H1 (cell line): ENCODE measurements at regions not wholly inside any gene's neighbourhood (a gene's known extent, or its start where the extent isn't known, plus 50 kb on each side); places are given as distances from the start of the nearest gene placed in this dataset.

Experiments
- CTCF ChIA-PET: fragments of 300-600 bp; sonication (Branson Sonifier 250); formaldehyde crosslinking; loops from one replicate; lab custom pipeline; 2021; ENCODE audit not compliant: partially characterized antibody; lab: Charles Lee
- POLR2A ChIA-PET: fragments of 300-600 bp; sonication (Branson Sonifier 250); formaldehyde crosslinking; loops from one replicate; lab custom pipeline; 2021; ENCODE audit warnings: inconsistent platforms; ENCODE audit not compliant: partially characterized antibody; lab: Charles Lee
- DNase-seq, 2 experiments: peaks; one replicate each; pipeline versions ENCODE4 v3.0.0 to v3.0.0-alpha.2; 2010 to 2022; ENCODE audit warnings: low spot score in 2 of 2, low read depth in 1 of 2, mixed read lengths in 1 of 2
- FAIRE-seq: peaks from 2 replicates; lab custom pipeline; 2011; peaks lifted over from hg19 to GRCh38; lab: Jason Lieb, UNC
- H2AFZ ChIP-seq: 2 replicates; pipeline ENCODE4 v1.8.1; 2012; ENCODE audit warnings: low read length, inconsistent platforms
- H2AK5ac ChIP-seq: 2 replicates; pipeline ENCODE4 v1.6.1; 2013; ENCODE audit warnings: low read depth, low read length
- H2BK120ac ChIP-seq: replicated peaks from 2 replicates; pipeline ENCODE3; 2013; ENCODE audit warnings: low read depth, low read length, inconsistent platforms
- H2BK12ac ChIP-seq: 2 replicates; pipeline ENCODE4 v1.6.1; 2013; ENCODE audit warnings: low read depth, low read length
- H2BK15ac ChIP-seq: 2 replicates; pipeline ENCODE4 v1.6.1; 2013; ENCODE audit warnings: low read length
- H2BK20ac ChIP-seq: 2 replicates; pipeline ENCODE4 v1.6.1; 2013; ENCODE audit warnings: low read length
- H2BK5ac ChIP-seq: 2 replicates; pipeline ENCODE4 v1.6.1; 2013; ENCODE audit warnings: low read depth, low read length
- H3K14ac ChIP-seq: 2 replicates; pipeline ENCODE4 v1.6.1; 2013; ENCODE audit warnings: inconsistent platforms; ENCODE audit not compliant: insufficient read length
- H3K18ac ChIP-seq: 2 replicates; pipeline ENCODE4 v1.6.1; 2013; ENCODE audit warnings: low read length; ENCODE audit errors: extremely low read depth
- H3K23ac ChIP-seq: 2 replicates; pipeline ENCODE4 v1.6.1; 2013; ENCODE audit warnings: inconsistent platforms; ENCODE audit not compliant: insufficient read length
- H3K23me2 ChIP-seq: 2 replicates; pipeline ENCODE4 v1.6.1; 2013; ENCODE audit warnings: low read depth, low read length
- H3K27ac ChIP-seq: 2 replicates; pipeline ENCODE4 v1.6.1; 2011; ENCODE audit warnings: low read depth, low read length, inconsistent platforms
- H3K27me3 ChIP-seq, 4 experiments: replicated peaks in 1 of 4; 1 replicate in 1 of 4; 2 replicates in 3 of 4; pipeline versions ENCODE4 v1.6.1 to v1.8.1; 2011 to 2013; ENCODE audit warnings: low read length in 3 of 4, mild to moderate bottlenecking in 3 of 4, inconsistent platforms in 2 of 4, mixed read lengths in 2 of 4, moderate library complexity in 1 of 4; ENCODE audit not compliant: control insufficient read depth in 3 of 4, insufficient read depth in 3 of 4; ENCODE audit errors: extremely low read depth in 1 of 4
- H3K36me3 ChIP-seq, 4 experiments: 2 replicates each; pipeline versions ENCODE4 v1.6.1 to v1.8.1; 2011 to 2013; ENCODE audit warnings: mild to moderate bottlenecking in 4 of 4, low read length in 3 of 4, moderate library complexity in 2 of 4, control low read depth in 1 of 4, inconsistent platforms in 1 of 4; ENCODE audit not compliant: insufficient read depth in 4 of 4, control insufficient read depth in 2 of 4
- H3K4ac ChIP-seq: replicated peaks from 2 replicates; pipeline ENCODE3; 2013; ENCODE audit warnings: low read length, low read depth, mixed read lengths, inconsistent platforms; ENCODE audit not compliant: insufficient read length
- H3K4me1 ChIP-seq, 4 experiments: replicated peaks in 1 of 4; 1 replicate in 1 of 4; 2 replicates in 3 of 4; pipeline versions ENCODE4 v1.6.1 to v1.8.1; 2011 to 2013; ENCODE audit warnings: low read length in 3 of 4, inconsistent platforms in 2 of 4, mixed read lengths in 1 of 4; ENCODE audit not compliant: insufficient read depth in 4 of 4, control insufficient read depth in 3 of 4
- H3K4me2 ChIP-seq, 2 experiments: 2 replicates each; pipeline versions ENCODE4 v1.6.1 to v1.8.1; 2011 to 2013; ENCODE audit warnings: low read depth in 2 of 2, low read length in 2 of 2, control low read depth in 1 of 2, inconsistent platforms in 1 of 2, mild to moderate bottlenecking in 1 of 2; ENCODE audit not compliant: insufficient read depth in 1 of 2
- H3K4me3 ChIP-seq, 4 experiments: fragments of 200-600, 300-600 bp in 1 of 4; sonication (generic), shearing (Covaris generic), sonication (Bioruptor Twin) in 1 of 4; 2 replicates each; pipeline versions ENCODE4 v1.5.1 to v1.8.1; 2011 to 2016; ENCODE audit warnings: low read length in 4 of 4, low read depth in 3 of 4, control low read depth in 2 of 4, inconsistent platforms in 2 of 4, mild to moderate bottlenecking in 2 of 4, mixed read lengths in 1 of 4, moderate library complexity in 1 of 4; ENCODE audit not compliant: insufficient read depth in 2 of 4; ENCODE audit errors: extremely low read depth in 1 of 4
- H3K56ac ChIP-seq: replicated peaks from 2 replicates; pipeline ENCODE3; 2013; ENCODE audit warnings: low read depth, mild to moderate bottlenecking, mixed read lengths, low read length, inconsistent platforms; ENCODE audit not compliant: insufficient read length
- H3K79me1 ChIP-seq: 2 replicates; pipeline ENCODE4 v1.6.1; 2013; ENCODE audit warnings: low read depth, low read length, control low read depth
- H3K79me2 ChIP-seq, 2 experiments: 2 replicates each; pipeline versions ENCODE4 v1.6.1 to v1.8.1; 2012 to 2013; ENCODE audit warnings: low read length in 2 of 2, mild to moderate bottlenecking in 2 of 2, inconsistent platforms in 1 of 2; ENCODE audit not compliant: insufficient read depth in 2 of 2, control insufficient read depth in 1 of 2
- H3K9ac ChIP-seq, 4 experiments: replicated peaks in 1 of 4; 1 replicate in 1 of 4; 2 replicates in 3 of 4; pipeline versions ENCODE4 v1.6.1 to v1.8.1; 2011 to 2013; ENCODE audit warnings: low read depth in 3 of 4, low read length in 3 of 4, control low read depth in 2 of 4, mild to moderate bottlenecking in 2 of 4, moderate library complexity in 2 of 4, inconsistent platforms in 1 of 4; ENCODE audit errors: extremely low read depth in 1 of 4
- H3K9me3 ChIP-seq, 2 experiments: 2 replicates each; pipeline versions ENCODE4 v1.6.1 to v1.8.1; 2012 to 2013; ENCODE audit warnings: mild to moderate bottlenecking in 2 of 2, moderate library complexity in 2 of 2, control low read depth in 1 of 2, inconsistent platforms in 1 of 2, low read depth in 1 of 2, low read length in 1 of 2, mixed read lengths in 1 of 2; ENCODE audit not compliant: insufficient read depth in 2 of 2
- H4K20me1 ChIP-seq, 2 experiments: replicated peaks in 1 of 2; 2 replicates each; pipeline versions ENCODE3 to v1.8.1; 2011 to 2013; ENCODE audit warnings: inconsistent platforms in 2 of 2, low read length in 2 of 2, mild to moderate bottlenecking in 1 of 2; ENCODE audit not compliant: insufficient read depth in 2 of 2, control insufficient read depth in 1 of 2
- H4K5ac ChIP-seq: 2 replicates; pipeline ENCODE4 v1.6.1; 2013; ENCODE audit warnings: low read length, low read depth, mixed read lengths, inconsistent platforms; ENCODE audit not compliant: insufficient read length
- H4K8ac ChIP-seq: 2 replicates; pipeline ENCODE4 v1.8.0; 2013; ENCODE audit warnings: mild to moderate bottlenecking, moderate library complexity, low read length, inconsistent platforms; ENCODE audit not compliant: insufficient read depth; ENCODE audit errors: extremely low read depth
- H4K91ac ChIP-seq: replicated peaks from 2 replicates; pipeline ENCODE3; 2013; ENCODE audit warnings: low read length, mixed read lengths, inconsistent platforms; ENCODE audit not compliant: insufficient read length
- CHD7 ChIP-seq: fragments of 300-600 bp; sonication (generic); IDR thresholded peaks from 2 replicates; pipeline ENCODE4 v1.7.1; 2012; ENCODE audit warnings: low read length, moderate library complexity, mild to moderate bottlenecking, inconsistent platforms; ENCODE audit not compliant: insufficient replicate concordance
- WGBS, 2 experiments: shearing (Covaris generic) in 1 of 2; methylation state at CpG; one replicate each; pipeline versions ENCODE4 v1.1.6 to v1.1.7; 2013 to 2015; ENCODE audit warnings: low lambda C conversion rate in 2 of 2, mixed read lengths in 2 of 2, inconsistent platforms in 1 of 2, low coverage in 1 of 2, missing lambda C conversion rate in 1 of 2; ENCODE audit not compliant: insufficient replicate concordance in 2 of 2, insufficient coverage in 1 of 2, insufficient read length in 1 of 2; ENCODE audit errors: extremely low coverage in 1 of 2, missing lambda C conversion rate in 1 of 2; 5-methylcytosine and 5-hydroxymethylcytosine counted together

- H3K4me3 ChIP-seq = no peak overlapping the region
- no peak overlapping the region for H2BK120ac ChIP-seq
- no peak overlapping the region for H2AK5ac ChIP-seq
- H4K5ac ChIP-seq = no peak overlapping the region
- 0 out of 4 replicates have a peak, but pooled peaks cover 0 to 3% of the 10 kb centered on the region in 2 experiments for H3K9me3 ChIP-seq
- H3K27me3 ChIP-seq = no peaks in the 10 kb centered on the region
- no peak overlapping the region for H3K27ac ChIP-seq
- H4K8ac ChIP-seq = no peak overlapping the region
- H3K9ac ChIP-seq = no peak overlapping the region
- H2BK20ac ChIP-seq = no peak overlapping the region
- no peak overlapping the region for H3K23ac ChIP-seq
- no peak for DNase-seq
- no peaks in the 10 kb centered on the region for H3K79me2 ChIP-seq
- H3K79me1 ChIP-seq = no peaks in the 10 kb centered on the region
- H3K4me1 ChIP-seq = no peaks in the 10 kb centered on the region
- no peak overlapping the region for H3K4me2 ChIP-seq
- no peak overlapping the region for H2AFZ ChIP-seq
- no peak overlapping the region for H3K4ac ChIP-seq
- H4K91ac ChIP-seq = no peak overlapping the region
- H3K56ac ChIP-seq = no peak overlapping the region
- H2BK15ac ChIP-seq = no peak overlapping the region
- no peaks in the 10 kb centered on the region for H4K20me1 ChIP-seq
- FAIRE-seq = no peak
- no peak overlapping the region for H2BK12ac ChIP-seq
- no peak overlapping the region for H3K18ac ChIP-seq
- ChIA-PET POLR2A (no interaction called here), CTCF (interaction anchor here (0.6 kb wide), 1 partner anchor 35 kb away, joined by 3 read pairs; no protein-coding TSS in a partner anchor)
- 91% methylated on average over 2 of the region's 2 CpGs; no CpG with 5 or more reads in 1 of the 2 experiments for WGBS, 2 experiments
- no peak overlapping the region for H2BK5ac ChIP-seq
- H3K36me3 ChIP-seq = no peaks in the 10 kb centered on the region
- H3K14ac ChIP-seq = no peak overlapping the region
- H3K23me2 ChIP-seq = no peaks in the 10 kb centered on the region
- TF ChIP-seq CHD7 = no peak
Measured at GRCh38 chr1:190564117-190564516, 86.5 kb upstream of the BRINP3 start.
